HCT116 (cell line): ENCODE measurements at regions not wholly inside any gene's neighbourhood (a gene's known extent, or its start where the extent isn't known, plus 50 kb on each side); places are given as distances from the start of the nearest gene placed in this dataset.

Experiments
- ATAC-seq: fragments of 200-7000 bp; cut with Tn5 transposase; 2 replicates; pipeline ENCODE4 v1.9.1; 2020; ENCODE audit warnings: mild to moderate bottlenecking, moderate library complexity
- BruUV-seq: library from RNA; stranded (reverse); fragments of 400-500 nt; replicated peaks from 2 replicates; lab custom pipeline; 2021; lab: Mats Ljungman, UMichigan
- CTCF ChIA-PET: fragments of 300-600 bp; sonication (Branson Sonifier 250); formaldehyde crosslinking; loops from one replicate; lab custom pipeline; 2021; ENCODE audit warnings: antibody characterized with exemption; lab: Charles Lee
- POLR2A ChIA-PET: fragments of 300-600, 350-600 bp; sonication (Branson Sonifier 250); formaldehyde crosslinking; loops from one replicate; lab custom pipeline; 2021; ENCODE audit warnings: antibody characterized with exemption; lab: Charles Lee
- RAD21 ChIA-PET, 2 experiments: fragments of 300-600 bp; sonication (Branson Sonifier 250); formaldehyde crosslinking; loops; one replicate each; lab custom pipeline; 2023; ENCODE audit warnings: low total read pairs in 2 of 2; ENCODE audit not compliant: uncharacterized antibody in 2 of 2, unreplicated experiment in 2 of 2, low non-redundant PET in 1 of 2; lab: Charles Lee
- DNase-seq: peaks from one replicate; pipeline ENCODE4 v3.0.0-alpha.2; 2010; ENCODE audit warnings: low read depth, low spot score
- H2AFZ ChIP-seq: fragments of 200-600 bp; shearing (Covaris generic), sonication (generic); 2 replicates; pipeline ENCODE4 v1.6.1; 2017; ENCODE audit warnings: low read depth, mixed run types, mixed read lengths, antibody characterized with exemption, low read length; ENCODE audit not compliant: poor library complexity, severe bottlenecking
- H3K27ac ChIP-seq: 2 replicates; pipeline ENCODE4 v1.5.1; 2012; ENCODE audit warnings: low read depth, low read length
- H3K27me3 ChIP-seq: fragments of 200-600 bp; sonication (generic); 2 replicates; pipeline ENCODE4 v1.6.1; 2016; ENCODE audit warnings: mixed run types, low read length, mixed read lengths; ENCODE audit not compliant: insufficient read depth
- H3K36me3 ChIP-seq, 2 experiments: fragments of 200-500 bp in 1 of 2; fragments of 200-600 bp in 1 of 2; sonication (Bioruptor generic) in 1 of 2; sonication (generic) in 1 of 2; 2 replicates each; pipeline versions ENCODE4 v1.5.1 to v1.6.1; 2014 to 2016; ENCODE audit warnings: low read length in 2 of 2, inconsistent platforms in 1 of 2, mixed read lengths in 1 of 2, mixed run types in 1 of 2; ENCODE audit not compliant: insufficient read depth in 2 of 2, control insufficient read depth in 1 of 2
- H3K4me1 ChIP-seq, 2 experiments: fragments of 200-600 bp in 1 of 2; sonication (generic) in 1 of 2; 2 replicates each; pipeline versions ENCODE4 v1.5.1 to v1.6.1; 2012 to 2017; ENCODE audit warnings: low read length in 2 of 2, inconsistent platforms in 1 of 2, mild to moderate bottlenecking in 1 of 2, mixed read lengths in 1 of 2, mixed run types in 1 of 2, moderate library complexity in 1 of 2; ENCODE audit not compliant: insufficient read depth in 2 of 2, control insufficient read depth in 1 of 2
- H3K4me2 ChIP-seq: fragments of 200-600 bp; sonication (generic); 2 replicates; pipeline ENCODE4 v1.6.1; 2017; ENCODE audit warnings: mixed run types, low read length, mixed read lengths
- H3K4me3 ChIP-seq, 2 experiments: fragments of 200-600 bp in 1 of 2; sonication (generic) in 1 of 2; replicated peaks in 1 of 2; 2 replicates each; pipeline ENCODE4 v1.5.1; 2011 to 2016; ENCODE audit warnings: low read length in 2 of 2, control low read depth in 1 of 2, low read depth in 1 of 2, mild to moderate bottlenecking in 1 of 2, mixed read lengths in 1 of 2, mixed run types in 1 of 2
- H3K79me2 ChIP-seq: fragments of 200-600 bp; sonication (generic); 2 replicates; pipeline ENCODE4 v1.6.1; 2017; ENCODE audit warnings: mild to moderate bottlenecking, mixed run types, low read length, moderate library complexity, mixed read lengths; ENCODE audit not compliant: insufficient read depth
- H3K9ac ChIP-seq: fragments of 200-600 bp; sonication (generic); 2 replicates; pipeline ENCODE4 v1.6.1; 2016; ENCODE audit warnings: low read length, mixed read lengths
- H3K9me2 ChIP-seq: fragments of 200-600 bp; sonication (generic), shearing (Covaris generic); 2 replicates; pipeline ENCODE4 v1.6.1; 2017; ENCODE audit warnings: mixed run types, mild to moderate bottlenecking, moderate library complexity; ENCODE audit not compliant: insufficient read depth
- H3K9me3 ChIP-seq, 2 experiments: fragments of 200-500 bp in 1 of 2; fragments of 200-600 bp in 1 of 2; sonication (Bioruptor generic) in 1 of 2; sonication (generic) in 1 of 2; 2 replicates each; pipeline ENCODE4 v1.6.1; 2014 to 2017; ENCODE audit warnings: low read length in 2 of 2, mixed read lengths in 2 of 2, inconsistent platforms in 1 of 2, low read depth in 1 of 2, mild to moderate bottlenecking in 1 of 2, mixed run types in 1 of 2, moderate library complexity in 1 of 2; ENCODE audit not compliant: control insufficient read depth in 1 of 2, insufficient read depth in 1 of 2
- H4K20me1 ChIP-seq: fragments of 200-600 bp; sonication (generic), shearing (Covaris generic); 2 replicates; pipeline ENCODE4 v1.6.1; 2017; ENCODE audit warnings: mixed run types, mild to moderate bottlenecking, moderate library complexity; ENCODE audit not compliant: insufficient read depth
- CBX3 ChIP-seq: IDR thresholded peaks from 2 replicates; pipeline ENCODE4 v1.6.1; 2012; ENCODE audit warnings: low read depth
- CEBPB ChIP-seq: IDR thresholded peaks from 2 replicates; pipeline ENCODE4 v1.6.1; 2012; ENCODE audit warnings: low read depth
- EGR1 ChIP-seq: IDR thresholded peaks from 2 replicates; pipeline ENCODE4 v1.6.1; 2012; ENCODE audit warnings: low read depth
- ELF1 ChIP-seq: IDR thresholded peaks from 2 replicates; pipeline ENCODE4 v1.6.1; 2012; ENCODE audit warnings: low read depth, borderline replicate concordance
- EZH2 ChIP-seq: fragments of 200-600 bp; sonication (generic); IDR thresholded peaks from 2 replicates; pipeline ENCODE4 v1.6.1; 2017; ENCODE audit warnings: antibody characterized with exemption, mixed run types
- EZH2phosphoT487 ChIP-seq: fragments of 200-600 bp; IDR thresholded peaks from 2 replicates; pipeline ENCODE4 v1.6.1; 2018; ENCODE audit warnings: antibody characterized with exemption, borderline replicate concordance
- FOSL1 ChIP-seq: IDR thresholded peaks from 2 replicates; pipeline ENCODE4 v1.6.1; 2012; ENCODE audit warnings: low read depth
- JUND ChIP-seq: IDR thresholded peaks from 2 replicates; pipeline ENCODE4 v1.6.1; 2012
- POLR2A ChIP-seq: IDR thresholded peaks from 2 replicates; pipeline ENCODE4 v1.7.0; 2011; ENCODE audit warnings: borderline replicate concordance; ENCODE audit not compliant: insufficient read depth, insufficient read length; ENCODE audit errors: extremely low read depth
- RAD21 ChIP-seq: IDR thresholded peaks from 2 replicates; pipeline ENCODE4 v1.6.1; 2012; ENCODE audit warnings: low read depth, mild to moderate bottlenecking
- REST ChIP-seq: IDR thresholded peaks from 2 replicates; pipeline ENCODE4 v1.6.1; 2012; ENCODE audit warnings: low read depth
- SIN3A ChIP-seq: IDR thresholded peaks from 2 replicates; pipeline ENCODE4 v1.6.1; 2012; ENCODE audit warnings: low read depth
- SP1 ChIP-seq: IDR thresholded peaks from 2 replicates; pipeline ENCODE4 v1.6.1; 2012; ENCODE audit warnings: low read depth
- SRF ChIP-seq: IDR thresholded peaks from 2 replicates; pipeline ENCODE4 v1.6.1; 2012; ENCODE audit warnings: low read depth
- TCF7L2 ChIP-seq: IDR thresholded peaks from 2 replicates; pipeline ENCODE4 v1.7.0; 2011; ENCODE audit warnings: borderline replicate concordance, inconsistent platforms; ENCODE audit not compliant: insufficient read depth, insufficient read length; ENCODE audit errors: extremely low read depth
- YY1 ChIP-seq: IDR thresholded peaks from 2 replicates; pipeline ENCODE4 v1.6.1; 2011; ENCODE audit warnings: low read length, low read depth, moderate library complexity, mild to moderate bottlenecking; ENCODE audit not compliant: insufficient replicate concordance; ENCODE audit errors: extremely low read depth
- ZBTB33 ChIP-seq: IDR thresholded peaks from 2 replicates; pipeline ENCODE4 v1.6.1; 2011; ENCODE audit warnings: mild to moderate bottlenecking, low read length, moderate library complexity; ENCODE audit not compliant: insufficient replicate concordance; ENCODE audit errors: extremely low read depth
- ZFX ChIP-seq: fragments of 450-650 bp; IDR thresholded peaks from 2 replicates; pipeline ENCODE4 v1.6.1; 2017
- intact Hi-C: fragments of 100-400 bp; cut with micrococcal nuclease; formaldehyde crosslinking; loops from 2 replicates; pipeline ENCODE4 v1.10.0; 2022
- TF ChIP-seq, protein P1 (sequence below): IDR thresholded peaks from 2 replicates; pipeline ENCODE4 v1.6.1; 2012
- TF ChIP-seq, protein P2 (sequence below): IDR thresholded peaks from 2 replicates; pipeline ENCODE4 v1.6.1; 2012

DNA sequence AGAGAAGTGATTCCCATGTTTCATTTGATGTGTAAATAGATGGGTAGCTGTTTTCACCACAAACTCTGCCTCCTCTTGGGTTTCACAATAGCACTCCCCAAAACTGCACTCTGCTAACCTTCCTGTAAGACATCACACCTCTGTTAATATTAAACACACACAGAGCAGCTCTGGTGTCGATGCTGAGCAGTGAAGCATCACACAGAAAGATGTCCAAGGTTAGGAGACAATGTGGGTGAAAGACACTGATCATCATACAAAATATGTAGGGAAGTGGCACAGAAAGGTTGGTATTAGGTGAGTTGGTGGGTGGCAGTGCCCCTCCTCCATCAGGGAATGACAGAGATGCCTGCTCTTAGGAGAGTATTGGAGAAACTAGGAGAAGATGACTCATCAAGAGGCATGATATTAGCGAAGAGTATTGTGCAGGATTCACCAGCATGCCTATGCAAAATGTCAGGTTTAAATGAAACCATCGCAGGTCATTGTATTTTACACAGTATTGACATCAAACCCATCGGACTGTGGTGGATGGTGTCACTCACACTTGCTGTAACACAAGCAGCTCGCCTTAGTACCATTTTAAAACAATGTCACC, 199.7 kb downstream of the TBXT start (continued):
- TF ChIP-seq EZH2, result no peak
- TF ChIP-seq ZBTB33, result no peak
- TF ChIP-seq CBX3, result no peak
- no peak for TF ChIP-seq ZFX

DNA sequence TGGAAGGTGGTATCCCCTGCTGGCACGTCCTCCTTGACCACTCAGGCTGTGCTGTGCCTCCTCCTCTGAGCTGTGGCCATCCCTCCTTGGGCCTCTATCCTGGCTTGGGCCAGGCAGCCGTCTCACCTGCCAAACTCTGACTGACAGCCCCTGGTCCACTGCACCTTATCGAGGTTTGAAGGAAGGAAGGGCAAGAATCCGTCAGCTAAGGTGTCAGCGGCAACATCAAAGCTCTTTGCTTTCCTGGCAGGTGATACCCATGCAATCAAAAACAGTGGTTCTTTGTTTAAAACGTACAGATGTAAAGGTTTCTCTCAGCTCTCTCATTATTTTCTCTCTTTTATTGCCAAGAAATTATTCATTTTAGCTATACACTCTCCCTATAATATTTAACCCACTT, 203.9 kb downstream of the TBXT start:
- BruUV-seq, result no TSS peak
- no peaks in the 10 kb centered on the region for H3K4me1 ChIP-seq
- ChIA-PET POLR2A (no interaction called here), RAD21 (no interaction called here), CTCF (no interaction called here)
- H3K27ac ChIP-seq, result no peak overlapping the region
- H4K20me1 ChIP-seq, result no peaks in the 10 kb centered on the region
- H3K9me3 ChIP-seq, result no peaks in the 10 kb centered on the region
- intact Hi-C loops, result no loop called here
- no peaks in the 10 kb centered on the region for H3K27me3 ChIP-seq
- H3K4me3 ChIP-seq, result no peak overlapping the region
- H3K9ac ChIP-seq, result no peak overlapping the region
- no peak overlapping the region for H3K4me2 ChIP-seq
- ATAC-seq, result no peak
- TF ChIP-seq YY1 (no peak), SIN3A (no peak), EZH2 (no peak), RAD21 (no peak), SRF (no peak), EGR1 (no peak), JUND (no peak), POLR2A (no peak), CEBPB (no peak), ELF1 (no peak), SP1 (no peak), FOSL1 (no peak), EZH2phosphoT487 (no peak), ZBTB33 (no peak), TCF7L2 (no peak), REST (no peak)
- TF ChIP-seq, protein P1, sequence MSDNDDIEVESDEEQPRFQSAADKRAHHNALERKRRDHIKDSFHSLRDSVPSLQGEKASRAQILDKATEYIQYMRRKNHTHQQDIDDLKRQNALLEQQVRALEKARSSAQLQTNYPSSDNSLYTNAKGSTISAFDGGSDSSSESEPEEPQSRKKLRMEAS, result no peak
- TF ChIP-seq, protein P2, sequence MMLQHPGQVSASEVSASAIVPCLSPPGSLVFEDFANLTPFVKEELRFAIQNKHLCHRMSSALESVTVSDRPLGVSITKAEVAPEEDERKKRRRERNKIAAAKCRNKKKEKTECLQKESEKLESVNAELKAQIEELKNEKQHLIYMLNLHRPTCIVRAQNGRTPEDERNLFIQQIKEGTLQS, result no peak
- H3K36me3 ChIP-seq, result no peaks in the 10 kb centered on the region
- H2AFZ ChIP-seq, result no peak overlapping the region
- no peak for DNase-seq
- H3K9me2 ChIP-seq, result no peaks in the 10 kb centered on the region
- H3K79me2 ChIP-seq, result no peaks in the 10 kb centered on the region
